GM21447 (cell line): ENCODE measurements at regions not wholly inside any gene's neighbourhood (a gene's known extent, or its start where the extent isn't known, plus 50 kb on each side); places are given as distances from the start of the nearest gene placed in this dataset.
"Not testable (repeated sequence)": the region's sequence is repeated elsewhere in the genome, so short reads cannot be mapped to it uniquely, and the experiment has no call there.

ENCODE experiments used
- ATAC-seq: cut with Tn5 transposase; IDR thresholded peaks from one replicate; pipeline ENCODE4 v1.9.1; 2021; ENCODE audit not compliant: unreplicated experiment

GRCh38 chr7:109696723-109697122 lies 1127.0 kb downstream of the DNAJB9 start:
- no peak for ATAC-seq

GRCh38 chr7:109699661-109700060 lies 1130.0 kb downstream of the DNAJB9 start:
- ATAC-seq = no peak

- ATAC-seq = no peak
Observed at GRCh38 chr7:109713366-109713765, 1143.7 kb downstream of the DNAJB9 start.

- not testable (repeated sequence) for ATAC-seq
Observed at GRCh38 chr7:109719359-109719758, 1149.7 kb downstream of the DNAJB9 start.

- ATAC-seq = no peak
Observed at GRCh38 chr7:109734601-109735000, 1164.9 kb downstream of the DNAJB9 start.

- no peak for ATAC-seq
Observed at GRCh38 chr7:109735881-109736280, 1166.2 kb downstream of the DNAJB9 start.

GRCh38 chr7:109745677-109746410 lies 1176.2 kb downstream of the DNAJB9 start:
- no peak for ATAC-seq

- no peak for ATAC-seq
Observed at GRCh38 chr7:109751241-109751640, 1181.6 kb downstream of the DNAJB9 start.

GRCh38 chr7:109752068-109752467 lies 1182.4 kb downstream of the DNAJB9 start:
- no peak for ATAC-seq

GRCh38 chr7:109757713-109758112 lies 1188.0 kb downstream of the DNAJB9 start:
- no peak for ATAC-seq

- ATAC-seq = no peak
Observed at GRCh38 chr7:109763611-109764010, 1193.9 kb downstream of the DNAJB9 start.

GRCh38 chr7:109772161-109772560 lies 1202.5 kb downstream of the DNAJB9 start:
- no peak for ATAC-seq

- ATAC-seq = no peak
Observed at GRCh38 chr7:109782806-109783205, 1213.1 kb downstream of the DNAJB9 start.

- ATAC-seq = no peak
Observed at GRCh38 chr7:109806548-109806947, 1236.9 kb downstream of the DNAJB9 start.

GRCh38 chr7:109821156-109821555 lies 1251.5 kb downstream of the DNAJB9 start:
- ATAC-seq = no peak

- ATAC-seq = no peak
Observed at GRCh38 chr7:109834851-109835250, 1256.1 kb upstream of the LRRN3 start.

GRCh38 chr7:109835577-109835976 lies 1255.3 kb upstream of the LRRN3 start:
- no peak for ATAC-seq

GRCh38 chr7:109836016-109836415 lies 1254.9 kb upstream of the LRRN3 start:
- no peak for ATAC-seq

- ATAC-seq = no peak
Observed at GRCh38 chr7:109842386-109842785, 1248.5 kb upstream of the LRRN3 start.

GRCh38 chr7:109844362-109844761 lies 1246.6 kb upstream of the LRRN3 start:
- no peak for ATAC-seq

- no peak for ATAC-seq
Observed at GRCh38 chr7:109864230-109864629, 1226.7 kb upstream of the LRRN3 start.

- ATAC-seq = no peak
Observed at GRCh38 chr7:109868215-109868860, 1222.6 kb upstream of the LRRN3 start.

- no peak for ATAC-seq
Observed at GRCh38 chr7:109873296-109873695, 1217.6 kb upstream of the LRRN3 start.
